ENCODE measurements at regions not wholly inside any gene's neighbourhood (a gene's known extent, or its start where the extent isn't known, plus 50 kb on each side); places are given as distances from the start of the nearest gene placed in this dataset.

GRCh38 chr12:24389394-24389793, 439.9 kb upstream of the SOX5 start:
- TF ChIP-seq POLR2A (IDR thresholded peaks at IDR 0.05; ENCODE audit: extremely low read depth, insufficient read length) (no peak), MAX (IDR thresholded peaks at IDR 0.05; ENCODE audit: low read depth, low read length) (no peak), MYC (IDR thresholded peaks at IDR 0.05; ENCODE audit: low read depth, low read length) (no peak), CTCF (IDR thresholded peaks at IDR 0.05; ENCODE audit: low read depth, low read length) (no peak)
- DNase-seq (ENCODE audit: low read depth): no peak
- no peak overlapping the region for H3K4me3 ChIP-seq (ENCODE audit: low read depth, low read length)

GRCh38 chr12:24387381-24387780, 437.9 kb upstream of the SOX5 start:
- no peak for TF ChIP-seq CTCF (IDR thresholded peaks at IDR 0.05; ENCODE audit: low read depth, low read length)
- TF ChIP-seq MAX (IDR thresholded peaks at IDR 0.05; ENCODE audit: low read depth, low read length): no peak
- TF ChIP-seq POLR2A (IDR thresholded peaks at IDR 0.05; ENCODE audit: extremely low read depth, insufficient read length): no peak
- TF ChIP-seq MYC (IDR thresholded peaks at IDR 0.05; ENCODE audit: low read depth, low read length): no peak
- DNase-seq (ENCODE audit: low read depth): no peak
- H3K4me3 ChIP-seq (ENCODE audit: low read depth, low read length): no peak overlapping the region

GRCh38 chr12:24386836-24387235, 437.4 kb upstream of the SOX5 start:
- DNase-seq (ENCODE audit: low read depth): no peak
- TF ChIP-seq POLR2A (IDR thresholded peaks at IDR 0.05; ENCODE audit: extremely low read depth, insufficient read length) (no peak), MYC (IDR thresholded peaks at IDR 0.05; ENCODE audit: low read depth, low read length) (no peak), MAX (IDR thresholded peaks at IDR 0.05; ENCODE audit: low read depth, low read length) (no peak), CTCF (IDR thresholded peaks at IDR 0.05; ENCODE audit: low read depth, low read length) (no peak)
- H3K4me3 ChIP-seq (ENCODE audit: low read depth, low read length): no peak overlapping the region

- H3K4me3 ChIP-seq (ENCODE audit: low read depth, low read length): no peak overlapping the region
- TF ChIP-seq MYC (IDR thresholded peaks at IDR 0.05; ENCODE audit: low read depth, low read length) (no peak), MAX (IDR thresholded peaks at IDR 0.05; ENCODE audit: low read depth, low read length) (no peak), CTCF (IDR thresholded peaks at IDR 0.05; ENCODE audit: low read depth, low read length) (no peak), POLR2A (IDR thresholded peaks at IDR 0.05; ENCODE audit: extremely low read depth, insufficient read length) (no peak)
- DNase-seq (ENCODE audit: low read depth): no peak
Observed at GRCh38 chr12:24381790-24382189, 432.3 kb upstream of the SOX5 start.

- H3K4me3 ChIP-seq (ENCODE audit: low read depth, low read length): no peak overlapping the region
- no peak for DNase-seq (ENCODE audit: low read depth)
- TF ChIP-seq CTCF (IDR thresholded peaks at IDR 0.05; ENCODE audit: low read depth, low read length) (no peak), POLR2A (IDR thresholded peaks at IDR 0.05; ENCODE audit: extremely low read depth, insufficient read length) (no peak), MYC (IDR thresholded peaks at IDR 0.05; ENCODE audit: low read depth, low read length) (no peak), MAX (IDR thresholded peaks at IDR 0.05; ENCODE audit: low read depth, low read length) (no peak)
Observed at GRCh38 chr12:24379861-24380521, 430.5 kb upstream of the SOX5 start.

Data from NB4 (cell line).